Endothelial cell of umbilical vein (primary cell): ENCODE measurements at regions not wholly inside any gene's neighbourhood (a gene's known extent, or its start where the extent isn't known, plus 50 kb on each side); places are given as distances from the start of the nearest gene placed in this dataset.

Source experiments
- CTCF ChIP-seq, 2 donors: IDR thresholded peaks; 1 replicate in 1 of 2; 2 replicates in 1 of 2; pipeline ENCODE4 v1.5.1; 2011; ENCODE audit warnings: low read length in 2 of 2, mild to moderate bottlenecking in 2 of 2, moderate library complexity in 2 of 2, control low read depth in 1 of 2, inconsistent platforms in 1 of 2, low read depth in 1 of 2; ENCODE audit not compliant: insufficient read depth in 1 of 2; ENCODE audit errors: extremely low read depth in 1 of 2
- EZH2 ChIP-seq: IDR thresholded peaks from 2 replicates; pipeline ENCODE4 v1.6.1; 2012; ENCODE audit warnings: borderline replicate concordance, low read depth, mild to moderate bottlenecking, moderate library complexity, low read length, inconsistent platforms; ENCODE audit not compliant: severe bottlenecking
- FOS ChIP-seq: IDR thresholded peaks from 2 replicates; pipeline ENCODE4 v1.6.1; 2011; ENCODE audit warnings: mild to moderate bottlenecking, low read length, moderate library complexity, borderline replicate concordance; ENCODE audit not compliant: insufficient read depth

GRCh38 chr9:107064378-107064777, 201.4 kb downstream of the ZNF462 start:
- TF ChIP-seq CTCF (IDR thresholded peaks at IDR 0.05; ENCODE audit: extremely low read depth in 1 of 2, insufficient read depth in 1 of 2, low read depth in 1 of 2, low read length in 2 of 2) (no peak), EZH2 (no peak), FOS (no peak)
